Inflammatory macrophage treated with lipopolysaccharide for 1 hour (primary cell): ENCODE measurements at regions not wholly inside any gene's neighbourhood (a gene's known extent, or its start where the extent isn't known, plus 50 kb on each side); places are given as distances from the start of the nearest gene placed in this dataset.

Experiments used
- DNase-seq, 2 donors: peaks; one replicate each; pipeline ENCODE4 v3.0.0-alpha.2; 2020 to 2022

GRCh38 chr6:40265615-40266014 lies 321.5 kb downstream of the LRFN2 start:
- DNase-seq: no peak

GRCh38 chr6:40263970-40264369 lies 323.2 kb downstream of the LRFN2 start:
- no peak for DNase-seq

DNA sequence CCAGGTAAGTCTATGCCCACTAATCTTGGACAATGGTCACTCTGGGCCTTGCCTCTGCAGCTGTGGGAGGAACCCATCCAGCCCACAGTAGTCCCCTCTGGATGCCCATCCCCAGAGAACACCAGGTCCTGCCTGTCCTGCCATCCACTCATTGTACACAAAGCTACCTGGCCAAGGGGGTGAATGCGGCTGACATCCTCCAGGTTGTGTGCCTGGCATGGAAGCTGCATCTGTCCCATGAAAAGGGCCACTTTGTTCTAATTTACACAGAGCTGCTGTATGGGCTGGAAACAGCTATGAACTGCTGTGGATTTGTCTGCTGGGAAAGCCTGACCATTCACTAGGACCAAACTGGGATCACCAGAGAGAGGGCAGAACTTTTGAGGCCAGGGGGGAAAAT lies 324.8 kb downstream of the LRFN2 start:
- no peak for DNase-seq

GRCh38 chr6:40258531-40258930 lies 324.3 kb upstream of the MOCS1 start:
- no peak for DNase-seq

DNA sequence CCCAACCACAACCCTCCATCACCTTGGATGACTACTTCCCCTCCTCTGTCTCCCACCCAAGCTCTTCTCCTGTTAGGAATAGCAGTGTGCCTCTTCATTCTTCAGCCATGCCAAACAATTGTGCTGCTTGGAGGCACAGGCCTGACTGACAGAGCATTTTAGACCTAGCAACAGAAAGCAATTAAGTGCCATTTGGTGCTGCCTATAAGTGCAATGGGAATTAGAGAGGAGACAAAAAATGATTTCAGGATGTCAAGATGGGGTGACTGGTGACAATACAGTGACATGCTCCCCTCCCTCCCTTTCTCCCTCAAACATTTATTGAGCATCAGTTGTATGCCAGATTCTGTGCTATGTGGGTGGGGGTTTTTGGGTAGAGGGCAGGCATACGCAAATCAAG lies 322.6 kb upstream of the MOCS1 start:
- DNase-seq: no peak

DNA sequence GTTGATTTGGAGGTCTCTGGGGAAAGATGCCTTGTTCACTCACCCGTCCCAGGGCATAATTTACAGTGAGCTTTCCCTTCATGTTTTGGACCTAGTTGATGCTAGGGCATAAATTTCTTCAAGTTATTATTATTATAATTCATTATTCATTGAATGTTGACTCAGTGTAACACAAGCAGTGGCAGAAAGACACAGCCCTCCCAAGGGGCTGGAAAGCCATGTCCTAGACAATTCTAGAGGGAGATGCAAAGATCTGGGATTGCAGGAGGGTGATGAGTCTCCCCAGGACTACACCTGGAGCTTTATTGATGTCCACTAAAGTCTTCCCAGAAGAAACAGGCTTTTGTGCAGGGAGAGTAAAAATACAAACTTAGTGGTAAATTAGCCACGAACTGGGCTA lies 322.0 kb upstream of the MOCS1 start:
- no peak for DNase-seq

GRCh38 chr6:40253420-40253819 lies 319.2 kb upstream of the MOCS1 start:
- no peak for DNase-seq

DNA sequence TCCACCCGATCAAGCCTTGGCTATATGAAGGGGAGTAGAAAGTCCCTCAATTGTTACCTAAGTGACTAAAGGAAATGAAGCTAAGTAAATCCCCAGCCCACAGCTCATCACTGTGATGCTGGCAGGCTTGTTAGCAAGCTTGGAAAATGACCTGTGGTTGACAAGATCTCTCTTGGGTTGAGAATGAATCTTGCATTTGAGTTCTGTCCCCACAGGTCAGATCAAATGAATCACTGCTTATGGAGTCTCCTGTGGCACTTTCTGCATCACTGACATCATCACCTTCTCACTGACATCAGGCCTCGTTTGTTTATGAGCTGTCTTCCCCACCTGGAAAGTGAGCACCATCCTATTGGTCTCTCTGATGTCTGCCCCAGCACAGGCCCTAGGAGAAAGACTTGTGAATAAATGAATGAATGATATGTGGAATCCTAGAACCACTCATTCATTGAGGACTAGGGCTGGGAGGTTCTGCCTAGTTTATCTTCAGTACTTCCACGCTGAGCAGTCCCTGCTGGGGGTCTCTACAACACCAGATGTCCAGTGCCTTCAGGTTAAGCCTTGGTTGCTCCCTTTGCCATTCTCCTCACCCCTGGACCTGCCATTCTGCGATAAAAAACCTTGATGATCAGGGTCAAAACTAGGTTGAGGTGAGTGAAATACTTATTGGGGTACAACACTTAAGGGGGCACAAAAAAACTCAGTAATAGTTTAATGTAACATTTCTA lies 318.4 kb upstream of the MOCS1 start:
- no peak for DNase-seq

GRCh38 chr6:40251637-40252300 lies 317.5 kb upstream of the MOCS1 start:
- DNase-seq: no peak

DNA sequence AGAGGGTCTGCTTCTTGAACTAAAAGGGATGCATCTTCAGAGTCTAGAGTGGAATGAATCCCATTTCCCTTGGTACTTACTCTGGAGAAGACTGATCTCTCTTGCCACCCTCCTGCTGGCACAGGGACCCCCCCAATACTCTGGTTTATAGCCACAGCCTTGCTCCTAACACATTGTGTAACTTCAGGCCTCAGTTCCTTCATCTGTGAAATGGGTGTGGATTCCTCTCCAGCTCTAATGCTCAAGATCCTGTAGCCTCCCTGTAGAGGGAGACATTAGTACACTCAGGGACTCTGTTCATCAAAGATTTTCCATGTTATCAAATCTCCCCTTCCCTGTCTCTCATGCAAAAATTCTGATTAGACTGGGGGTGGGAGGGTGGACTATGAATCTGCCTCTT lies 315.7 kb upstream of the MOCS1 start:
- no peak for DNase-seq

GRCh38 chr6:40247516-40248115 lies 313.4 kb upstream of the MOCS1 start:
- no peak for DNase-seq

DNA sequence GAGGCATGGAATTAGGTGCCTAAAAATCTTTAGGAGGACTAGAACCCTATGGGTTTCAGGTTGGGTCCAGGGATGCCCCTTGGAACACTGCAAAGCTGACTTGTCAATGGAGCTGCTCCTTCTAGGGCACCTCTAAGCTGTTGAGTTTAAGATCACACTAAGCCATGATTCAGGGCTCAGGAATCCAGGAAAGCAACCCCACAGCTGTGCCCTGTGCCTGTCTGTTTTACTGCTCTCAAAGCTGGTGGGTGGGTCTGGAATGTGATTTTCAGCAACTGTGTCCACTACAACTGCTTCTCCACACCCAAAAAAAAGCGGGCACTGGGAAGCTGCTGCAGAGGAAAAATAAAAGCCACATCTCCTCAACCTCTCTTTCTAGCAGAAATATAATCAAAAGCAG lies 310.4 kb upstream of the MOCS1 start:
- no peak for DNase-seq

DNA sequence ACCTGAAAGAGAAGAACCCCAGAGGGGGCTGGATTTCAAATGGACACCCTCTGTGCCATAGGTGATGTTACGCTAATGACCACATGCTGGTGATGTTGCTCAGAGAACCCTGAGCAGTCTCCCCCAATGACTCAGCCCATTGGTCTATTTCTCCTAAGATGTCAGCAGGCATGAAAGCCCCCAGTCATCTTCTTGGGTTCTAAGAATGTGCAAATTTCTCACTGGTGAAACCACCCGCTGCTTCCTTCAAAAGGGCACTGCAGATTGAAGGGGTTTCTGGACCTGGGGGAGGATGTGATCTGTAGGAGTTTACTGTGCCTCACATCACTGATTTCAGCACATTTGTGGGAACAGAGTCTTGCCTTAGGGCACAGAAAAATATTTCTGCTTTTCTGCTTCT lies 298.4 kb upstream of the MOCS1 start:
- no peak for DNase-seq

GRCh38 chr6:40227735-40228134 lies 293.5 kb upstream of the MOCS1 start:
- no peak for DNase-seq

DNA sequence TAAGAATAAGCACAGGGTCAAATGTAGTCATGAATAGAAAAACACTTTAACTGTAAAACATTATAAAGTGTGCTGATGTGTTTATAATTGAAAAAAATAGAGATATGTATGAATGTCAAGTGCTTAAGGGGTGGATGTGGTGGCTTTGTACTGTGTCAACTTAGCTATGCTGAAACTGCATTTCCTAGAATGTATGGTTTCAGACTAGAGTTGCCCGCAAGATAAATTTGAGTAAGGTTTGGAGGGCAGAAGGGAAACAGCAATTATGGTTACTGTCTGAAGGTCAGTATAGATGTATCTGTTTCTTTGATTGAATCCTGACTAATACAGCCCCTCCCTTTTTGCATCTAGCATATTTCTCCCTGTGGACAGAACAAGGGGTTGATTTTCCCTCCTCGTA lies 288.1 kb upstream of the MOCS1 start:
- DNase-seq: no peak

DNA sequence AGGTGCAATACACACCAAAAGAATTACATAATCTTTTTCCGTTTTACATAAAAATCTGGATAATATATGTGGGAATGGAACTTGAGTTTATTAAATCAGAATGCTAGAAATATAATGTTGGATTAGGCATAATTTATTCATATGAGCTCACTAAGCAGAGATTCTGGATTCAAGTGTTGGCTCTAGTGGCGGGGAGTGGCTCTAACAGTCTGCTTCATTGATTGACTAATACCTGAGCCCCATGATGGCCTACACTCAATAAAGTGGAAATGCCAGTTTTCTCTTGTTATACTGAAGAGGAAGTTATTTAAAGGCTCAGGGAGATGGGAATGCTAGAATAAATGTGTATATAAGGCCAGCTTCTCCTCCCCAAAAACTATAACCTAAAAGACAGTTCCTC lies 285.5 kb upstream of the MOCS1 start:
- DNase-seq: no peak

- DNase-seq: no peak
These were observed 276.4 kb upstream of the MOCS1 start for GRCh38 chr6:40210628-40211056.

DNA sequence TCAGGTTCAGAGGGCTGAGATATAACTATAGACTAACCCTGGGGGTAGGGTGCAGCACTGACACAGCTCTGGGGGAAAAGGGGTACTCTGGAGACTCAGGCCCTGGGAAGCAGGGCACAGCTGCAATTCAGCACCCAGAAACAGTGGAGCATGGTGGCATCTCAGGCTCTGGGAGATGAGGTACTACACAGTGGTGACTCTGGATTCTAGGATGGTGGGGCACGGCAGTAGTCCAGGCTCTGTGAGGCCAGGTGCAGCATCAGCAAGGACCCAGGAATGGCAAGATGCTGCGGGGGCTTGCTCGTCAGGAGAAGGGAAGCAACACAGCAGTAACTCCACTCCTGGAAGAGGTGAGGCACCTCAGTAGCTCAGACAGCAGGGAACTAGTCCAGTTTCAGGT lies 271.5 kb upstream of the MOCS1 start:
- DNase-seq: no peak

GRCh38 chr6:40205004-40205403 lies 270.7 kb upstream of the MOCS1 start:
- no peak for DNase-seq

DNA sequence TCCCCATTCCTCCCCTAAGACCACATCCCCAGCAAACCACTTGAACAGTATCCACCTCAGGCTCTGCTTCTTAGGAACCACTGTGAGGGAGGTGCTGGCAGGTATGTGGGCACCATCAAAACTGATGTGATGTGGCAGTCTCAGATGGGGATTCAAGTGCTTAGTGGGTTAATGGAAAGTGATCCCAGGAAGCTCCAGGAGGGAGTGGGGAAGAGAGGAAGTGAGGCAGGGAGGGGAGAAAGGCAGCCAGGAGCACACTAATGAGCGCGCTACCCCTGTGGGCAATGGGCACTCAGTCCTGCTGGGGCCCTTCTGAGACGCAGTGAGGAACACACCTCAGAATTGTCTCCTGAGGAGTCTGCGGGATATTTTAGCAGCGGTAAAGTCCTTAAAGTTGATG lies 263.1 kb upstream of the MOCS1 start:
- DNase-seq: no peak

GRCh38 chr6:40196135-40196518 lies 261.9 kb upstream of the MOCS1 start:
- no peak for DNase-seq

GRCh38 chr6:40195428-40196134 lies 261.3 kb upstream of the MOCS1 start:
- DNase-seq: no peak

DNA sequence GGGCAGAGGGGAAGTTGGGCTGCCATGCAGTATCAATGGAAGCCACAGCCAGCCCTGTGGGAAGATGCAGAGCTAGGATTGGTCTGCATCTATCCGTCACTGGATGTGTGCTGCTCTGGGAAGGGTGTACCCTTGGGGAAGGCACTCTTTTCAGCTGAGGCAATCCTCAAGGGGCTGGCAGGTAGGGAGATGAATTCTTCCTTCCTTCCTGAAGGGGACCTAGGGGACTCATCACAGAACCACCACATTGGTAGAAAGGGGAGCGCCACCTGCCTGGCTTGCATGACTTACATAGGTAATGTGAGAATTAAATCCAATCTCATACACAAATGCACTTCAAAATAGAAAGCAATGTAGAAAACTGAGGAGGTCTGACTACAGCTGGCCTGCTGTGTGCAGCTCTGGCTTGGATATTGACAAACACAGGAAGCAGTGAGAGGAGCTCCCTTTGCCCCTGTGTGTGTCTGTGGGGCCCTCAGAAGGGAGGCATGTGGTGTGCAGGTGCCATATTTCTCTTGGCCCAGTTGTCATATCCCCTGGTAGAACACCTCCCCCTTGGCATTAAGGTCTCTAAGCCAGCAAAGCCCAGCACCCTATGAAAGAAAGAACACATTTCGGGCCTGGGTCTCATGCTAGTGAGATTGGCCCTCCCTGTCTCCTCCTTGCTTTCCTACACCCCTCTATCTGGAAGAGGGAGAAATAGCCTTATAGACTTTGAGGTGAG lies 260.3 kb upstream of the MOCS1 start:
- no peak for DNase-seq
